Occipital lobe (tissue), 1 donor: ENCODE measurements at regions not wholly inside any gene's neighbourhood (a gene's known extent, or its start where the extent isn't known, plus 50 kb on each side); places are given as distances from the start of the nearest gene placed in this dataset.
"Not testable (repeated sequence)": the region's sequence is repeated elsewhere in the genome, so short reads cannot be mapped to it uniquely, and the experiment has no call there.

Experiments used
- DNase-seq: peaks from one replicate; lab custom pipeline; 2025; lab: John Stamatoyannopoulos, UW

GRCh38 chr3:71940486-71940885 lies 155.5 kb upstream of the PROK2 start:
- DNase-seq: no peak

GRCh38 chr3:71938081-71938480 lies 153.1 kb upstream of the PROK2 start:
- DNase-seq: not testable (repeated sequence)

GRCh38 chr3:71936681-71937080 lies 151.7 kb upstream of the PROK2 start:
- no peak for DNase-seq

GRCh38 chr3:71934520-71935270 lies 149.7 kb upstream of the PROK2 start:
- no peak for DNase-seq

GRCh38 chr3:71931922-71932321 lies 147.0 kb upstream of the PROK2 start:
- DNase-seq: no peak

- DNase-seq: peak; percentile 19
These were observed 145.4 kb upstream of the PROK2 start for GRCh38 chr3:71930056-71930991.

GRCh38 chr3:71928212-71928611 lies 143.3 kb upstream of the PROK2 start:
- no peak for DNase-seq

- no peak for DNase-seq
These were observed 142.6 kb upstream of the PROK2 start for GRCh38 chr3:71927505-71928066.

GRCh38 chr3:71926616-71927015 lies 141.7 kb upstream of the PROK2 start:
- DNase-seq: no peak

GRCh38 chr3:71926262-71926600 lies 141.3 kb upstream of the PROK2 start:
- no peak for DNase-seq

GRCh38 chr3:71925511-71926261 lies 140.7 kb upstream of the PROK2 start:
- DNase-seq: not testable (repeated sequence)

- no peak for DNase-seq
These were observed 139.8 kb upstream of the PROK2 start for GRCh38 chr3:71924721-71925120.

- no peak for DNase-seq
These were observed 136.1 kb upstream of the PROK2 start for GRCh38 chr3:71921036-71921435.

GRCh38 chr3:71919572-71919971 lies 134.6 kb upstream of the PROK2 start:
- no peak for DNase-seq

- DNase-seq: no peak
These were observed 132.6 kb upstream of the PROK2 start for GRCh38 chr3:71917545-71917944.

- DNase-seq: no peak
These were observed 131.9 kb upstream of the PROK2 start for GRCh38 chr3:71916747-71917369.

- DNase-seq: no peak
These were observed 128.0 kb upstream of the PROK2 start for GRCh38 chr3:71912839-71913495.

GRCh38 chr3:71910108-71910507 lies 125.2 kb upstream of the PROK2 start:
- no peak for DNase-seq

- DNase-seq: no peak
These were observed 123.0 kb upstream of the PROK2 start for GRCh38 chr3:71907996-71908395.

GRCh38 chr3:71906976-71907375 lies 122.0 kb upstream of the PROK2 start:
- no peak for DNase-seq

- DNase-seq: no peak
These were observed 120.5 kb upstream of the PROK2 start for GRCh38 chr3:71905426-71905825.
